GM19328 (cell line): ENCODE measurements at regions not wholly inside any gene's neighbourhood (a gene's known extent, or its start where the extent isn't known, plus 50 kb on each side); places are given as distances from the start of the nearest gene placed in this dataset.
"Not testable (repeated sequence)": the region's sequence is repeated elsewhere in the genome, so short reads cannot be mapped to it uniquely, and the experiment has no call there.

ENCODE experiments used
- ATAC-seq: cut with Tn5 transposase; IDR thresholded peaks from one replicate; pipeline ENCODE4 v1.9.1; 2021; ENCODE audit warnings: mild to moderate bottlenecking, moderate library complexity; ENCODE audit not compliant: unreplicated experiment

DNA sequence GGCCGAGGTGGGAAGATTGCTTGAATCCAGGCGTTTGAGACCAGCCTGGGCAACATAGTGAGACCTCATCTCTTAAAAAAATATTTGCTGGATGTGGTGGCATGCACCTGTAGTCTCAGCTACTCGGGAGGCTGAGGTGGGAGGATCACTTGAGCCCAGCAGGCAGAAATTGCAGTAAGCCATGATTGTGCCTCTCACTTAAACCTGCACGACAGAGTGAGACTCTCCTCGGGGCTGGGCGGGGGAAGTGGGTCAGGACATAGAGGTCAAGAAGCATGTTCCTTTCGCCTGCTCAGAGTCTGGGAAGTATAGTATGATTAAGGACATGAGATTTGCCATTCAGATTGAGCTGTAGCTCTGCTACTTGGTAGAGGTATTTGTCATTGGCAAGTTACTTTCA, 52.3 kb downstream of the SEPTIN7 start:
- ATAC-seq, result not testable (repeated sequence)

DNA sequence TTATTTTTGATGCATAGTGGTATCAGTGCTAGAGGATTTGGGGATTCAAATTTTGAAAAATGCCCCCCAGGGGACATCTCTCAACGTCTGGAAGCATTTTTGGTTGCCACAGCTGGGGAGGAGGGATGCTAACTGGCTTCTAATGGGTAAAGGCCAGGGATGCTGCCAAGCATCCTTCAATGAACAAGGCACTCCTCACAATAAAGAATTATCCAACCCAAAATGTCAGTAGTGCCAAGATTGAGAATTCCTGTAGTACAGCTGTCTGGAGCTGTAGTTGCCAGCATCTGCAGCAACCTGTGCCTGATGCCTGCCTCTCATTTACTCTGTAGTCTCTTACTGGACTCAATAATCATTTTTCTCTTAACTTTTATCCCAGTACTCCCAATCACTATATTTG, 53.5 kb downstream of the SEPTIN7 start:
- no peak for ATAC-seq

DNA sequence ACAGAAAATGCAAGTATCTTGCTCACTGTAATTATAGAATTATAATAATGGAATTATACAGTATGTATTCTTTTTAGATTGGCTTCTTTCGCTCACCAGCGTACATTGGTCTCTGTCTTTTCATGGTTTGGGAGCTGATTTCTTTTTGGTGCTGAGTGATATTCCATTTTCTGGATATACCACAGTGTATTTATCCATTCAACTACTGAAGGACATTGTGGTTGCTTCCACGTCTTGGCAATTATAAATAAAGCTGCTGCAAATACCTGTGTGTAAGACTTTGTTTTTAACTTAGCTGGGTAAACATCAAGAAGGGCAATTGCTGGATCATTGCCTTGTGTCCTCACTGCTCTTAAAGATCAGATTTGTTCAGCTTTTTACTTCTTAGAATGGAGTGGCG, 55.3 kb downstream of the SEPTIN7 start:
- no peak for ATAC-seq

DNA sequence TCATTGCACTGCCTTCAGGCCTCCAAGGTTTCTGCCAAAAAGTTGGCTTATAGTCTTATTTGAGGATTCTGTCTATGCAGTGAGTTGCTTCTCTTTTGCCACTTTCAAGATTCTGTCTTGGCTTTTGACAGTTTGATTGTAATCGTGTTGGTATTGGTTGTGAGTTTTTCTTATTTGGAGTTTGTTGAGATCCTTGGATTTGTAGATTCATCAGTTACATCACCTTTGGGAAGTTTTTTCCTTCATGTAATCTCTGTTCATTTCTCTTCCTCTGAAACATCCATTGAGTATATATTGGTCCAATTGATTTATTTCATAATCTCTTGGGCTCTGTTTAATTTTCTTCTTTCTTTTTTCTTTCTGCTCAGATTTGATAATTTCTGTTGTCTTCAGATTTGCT, 59.8 kb downstream of the SEPTIN7 start:
- ATAC-seq, result no peak

DNA sequence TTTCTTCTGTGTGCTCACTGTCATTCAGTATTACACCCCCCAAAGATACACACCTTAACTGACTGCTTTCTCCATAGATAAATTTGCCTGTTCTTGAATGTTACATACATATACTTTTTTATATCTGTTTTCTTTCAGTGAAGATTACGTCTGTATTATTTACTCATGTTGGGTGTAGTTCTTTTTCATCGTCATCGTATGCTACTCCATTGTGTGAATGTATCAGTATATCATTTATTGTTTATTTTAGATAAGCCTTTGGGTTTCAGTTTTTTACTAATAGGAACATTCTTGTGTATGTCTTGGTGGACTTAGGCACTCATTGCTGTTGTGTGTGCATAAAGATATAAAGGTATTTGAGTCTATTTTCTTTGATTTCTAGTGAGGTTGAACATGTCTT, 64.4 kb downstream of the SEPTIN7 start:
- ATAC-seq, result no peak

DNA sequence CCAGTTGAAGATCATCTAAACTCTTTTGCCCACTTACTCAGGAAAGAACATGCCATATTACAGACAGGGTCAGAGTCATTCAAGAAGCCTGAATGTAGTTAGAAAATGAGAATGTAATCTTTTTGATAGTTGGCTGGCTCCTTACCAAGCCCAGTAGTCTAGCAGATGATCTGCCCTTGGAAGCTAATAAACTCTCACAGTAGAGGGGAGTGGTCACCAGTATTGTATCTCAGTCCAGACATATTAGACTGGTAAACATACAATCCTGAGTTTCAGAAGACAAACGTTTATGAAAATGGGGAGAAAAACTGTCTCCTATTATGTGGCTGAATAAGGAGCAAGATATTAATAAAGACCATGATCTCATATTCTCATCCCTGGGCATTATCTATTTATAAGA, 65.3 kb downstream of the SEPTIN7 start:
- no peak for ATAC-seq

DNA sequence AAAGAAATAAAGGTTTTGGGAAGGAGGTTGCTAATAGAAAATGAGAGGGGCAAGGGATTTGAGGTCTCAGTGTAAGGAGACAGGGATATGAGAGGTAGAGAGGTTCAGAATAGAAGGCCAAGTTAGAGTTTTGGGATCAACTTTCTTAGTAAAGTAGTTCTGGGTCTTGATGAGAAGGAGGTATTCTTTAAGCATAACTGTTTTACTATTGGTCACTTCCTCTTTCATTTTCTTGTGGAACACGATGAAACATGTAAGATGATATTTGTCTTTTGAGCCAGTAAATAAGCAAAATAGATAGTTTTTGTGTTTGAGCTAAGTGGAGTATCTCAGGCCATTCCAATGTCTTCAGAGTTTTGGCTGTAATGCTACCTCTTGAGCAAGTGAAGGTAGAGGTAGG, 68.3 kb downstream of the SEPTIN7 start:
- not testable (repeated sequence) for ATAC-seq

DNA sequence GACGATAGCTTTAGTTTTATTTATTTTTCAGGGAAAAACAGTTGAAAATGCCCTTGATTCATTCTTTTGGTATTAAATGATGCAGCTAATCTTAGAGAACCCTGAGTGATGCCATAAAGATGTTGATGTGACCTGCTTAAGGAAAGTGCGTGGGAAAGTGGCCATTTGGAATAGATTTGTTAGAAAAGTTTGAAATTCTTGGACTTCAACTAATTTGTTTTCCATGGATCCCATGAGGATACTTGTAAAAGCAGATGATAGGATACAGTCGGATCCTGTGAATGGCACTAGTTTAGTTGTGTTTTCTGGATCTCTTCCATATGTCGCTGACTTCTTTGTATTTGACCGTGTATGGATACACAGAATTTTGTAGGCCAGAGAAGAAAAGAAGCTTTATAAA, 69.0 kb downstream of the SEPTIN7 start:
- ATAC-seq, result no peak

DNA sequence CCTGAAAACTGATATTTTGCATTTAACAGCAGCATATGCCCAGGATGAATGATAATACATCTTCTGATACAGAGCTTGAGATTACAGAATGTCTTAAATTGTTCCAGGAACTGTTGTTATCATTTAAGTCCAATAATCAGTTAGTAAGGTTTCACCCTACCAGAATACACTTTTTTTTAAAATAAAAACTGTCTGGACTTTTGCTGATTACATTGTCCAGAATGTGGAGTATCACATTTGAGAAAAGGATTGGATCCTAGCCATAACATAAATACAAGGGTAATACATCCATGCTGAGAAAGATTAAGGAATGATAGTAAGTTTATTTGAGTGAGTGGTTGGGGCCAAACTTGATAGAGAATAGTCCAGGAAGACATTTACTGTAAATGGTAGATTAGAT, 71.0 kb downstream of the SEPTIN7 start:
- ATAC-seq, result no peak

DNA sequence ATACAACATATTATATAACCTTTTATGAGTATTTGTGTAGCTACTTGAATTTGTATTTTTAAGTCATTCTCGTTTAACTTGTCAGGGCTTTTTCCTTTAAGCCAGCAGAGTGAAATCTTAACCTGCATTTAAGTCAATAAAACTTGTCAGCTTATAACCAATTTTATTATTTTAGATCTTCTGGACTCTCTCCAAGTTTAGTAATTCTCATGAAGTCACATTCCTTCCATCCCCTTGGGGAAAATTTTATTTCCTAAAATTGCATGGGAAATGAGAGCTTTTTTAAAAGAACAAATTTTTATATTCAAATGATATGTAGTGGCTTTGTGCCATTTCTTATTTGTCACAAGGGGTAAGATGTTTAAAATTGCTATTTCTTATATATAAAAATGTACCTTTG, 74.0 kb downstream of the SEPTIN7 start:
- ATAC-seq, result no peak

DNA sequence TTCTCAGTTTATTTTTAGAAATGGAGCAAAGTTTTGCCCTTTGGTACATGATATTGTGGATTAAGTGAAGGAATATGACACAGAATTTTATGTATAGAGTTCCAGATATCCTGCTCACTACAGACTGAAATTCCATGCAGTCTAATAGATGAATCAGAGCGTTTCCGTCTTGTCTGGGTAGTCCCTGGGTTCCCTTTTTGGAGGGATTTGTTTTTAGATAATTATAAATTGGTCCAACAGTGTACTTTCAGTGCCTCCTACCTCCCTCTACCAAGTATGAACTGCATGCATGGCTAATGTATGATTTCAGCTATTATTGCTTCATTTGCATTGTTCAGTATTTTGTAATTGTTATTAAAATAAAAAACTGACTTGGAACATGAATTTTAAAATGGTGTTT, 74.4 kb downstream of the SEPTIN7 start:
- no peak for ATAC-seq

DNA sequence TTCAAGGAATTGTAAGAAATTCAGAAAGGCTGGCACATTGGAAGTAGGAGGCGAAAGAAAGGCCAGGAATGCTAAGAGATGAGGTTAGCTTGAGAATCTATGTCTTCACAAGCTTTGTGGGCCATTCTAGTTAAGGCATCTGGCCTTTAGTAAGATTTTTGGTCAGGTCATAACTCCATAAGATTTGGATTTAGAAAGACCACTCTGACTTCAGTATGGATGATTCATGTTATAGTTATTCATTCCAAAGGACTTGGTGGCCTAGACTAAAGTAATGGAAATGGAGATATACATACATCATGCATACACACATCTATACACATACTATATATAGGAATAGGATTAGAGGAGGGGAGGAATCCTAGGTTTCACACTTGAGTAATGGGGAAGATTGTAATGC, 77.5 kb downstream of the SEPTIN7 start:
- no peak for ATAC-seq

DNA sequence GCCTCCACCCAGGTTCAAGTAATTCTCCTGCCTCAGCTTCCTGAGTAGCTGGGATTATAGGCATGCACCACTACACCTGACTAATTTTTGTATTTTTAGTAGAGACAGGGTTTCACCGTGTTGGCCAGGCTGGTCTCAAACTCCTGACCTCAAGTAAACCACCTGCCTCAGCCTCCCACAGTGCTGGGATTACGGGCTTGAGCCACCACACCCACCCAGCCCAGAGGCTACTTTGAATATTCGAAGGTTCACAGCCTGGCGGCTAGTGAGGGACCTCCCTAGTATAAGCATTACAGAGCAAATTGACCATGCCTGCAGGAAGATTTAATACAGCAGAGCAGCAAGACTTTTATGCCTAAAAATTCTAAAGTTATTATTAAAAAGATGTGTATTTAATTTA, 86.6 kb downstream of the SEPTIN7 start:
- not testable (repeated sequence) for ATAC-seq

DNA sequence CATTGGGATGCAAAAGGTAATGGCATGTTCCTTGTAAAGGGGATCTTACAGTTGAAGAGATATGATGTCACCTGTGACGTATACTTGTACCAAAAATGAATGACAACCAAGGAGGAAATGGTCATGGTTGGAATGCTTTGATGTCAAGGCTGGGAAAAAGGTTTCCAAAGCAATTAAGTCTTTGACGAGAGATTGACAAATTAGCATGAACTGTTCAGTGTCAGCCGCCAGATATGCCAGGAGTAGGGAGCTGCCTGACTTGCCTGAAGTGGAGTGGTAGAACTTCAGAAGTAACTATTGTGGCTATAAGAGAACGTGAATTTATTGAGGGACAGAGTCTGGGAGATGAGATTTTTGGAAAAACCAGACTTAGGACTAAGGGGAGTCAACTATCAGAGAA, 88.1 kb downstream of the SEPTIN7 start:
- ATAC-seq, result no peak

DNA sequence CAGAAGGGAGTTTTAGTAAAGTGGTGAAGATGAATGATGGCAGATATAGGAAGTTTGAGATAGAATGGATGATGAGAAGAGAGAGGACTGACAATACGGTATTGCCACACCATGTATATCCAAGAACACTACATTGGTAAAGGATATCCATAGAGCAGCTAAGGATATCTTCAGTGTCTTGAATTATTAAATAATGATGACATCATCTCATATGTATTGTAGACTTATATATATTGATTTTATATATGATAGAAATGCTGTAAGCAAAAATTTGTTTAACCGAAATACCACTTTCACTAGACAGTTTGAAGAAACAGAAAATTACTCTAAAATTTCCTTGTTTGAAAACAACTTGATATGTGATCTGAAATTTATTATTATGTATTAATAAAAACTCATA, 89.0 kb downstream of the SEPTIN7 start:
- no peak for ATAC-seq

DNA sequence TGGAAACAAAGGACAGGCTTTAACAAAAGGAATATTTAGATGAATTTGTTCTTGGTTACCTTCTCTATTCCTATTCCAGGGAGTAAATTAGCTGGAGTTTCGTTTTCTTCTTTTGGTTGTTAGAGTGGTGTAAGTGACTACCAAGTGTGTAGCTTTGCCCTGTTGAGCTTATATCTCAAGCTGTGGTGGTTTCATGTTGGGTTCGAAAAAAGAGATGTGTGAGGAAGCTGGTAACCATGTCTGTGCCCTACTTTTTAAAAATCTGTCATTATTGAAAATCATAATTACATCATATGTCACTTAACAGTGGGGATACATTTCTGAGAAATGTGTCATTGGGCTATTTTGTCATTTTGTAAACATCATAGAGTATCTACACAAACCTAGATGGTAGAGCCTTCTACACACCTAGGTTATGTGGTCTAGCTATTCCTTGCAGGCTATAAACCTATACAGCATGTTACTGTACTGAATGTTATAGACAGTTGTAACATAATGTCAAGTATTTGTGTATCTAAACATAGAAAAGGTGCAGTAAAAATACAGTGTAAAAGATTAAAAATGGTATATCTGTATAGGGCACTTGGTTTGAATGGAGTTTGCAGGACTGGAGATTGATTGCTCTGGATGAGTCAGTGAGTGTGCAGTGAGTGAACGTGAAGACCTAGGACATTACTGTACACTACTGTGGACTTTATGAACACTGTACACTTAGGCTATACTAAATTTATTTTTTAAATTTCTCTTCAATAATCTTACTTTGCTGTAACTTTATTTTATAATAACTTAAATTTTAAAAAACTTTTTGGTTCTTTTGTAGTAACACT, 90.4 kb downstream of the SEPTIN7 start:
- no peak for ATAC-seq

DNA sequence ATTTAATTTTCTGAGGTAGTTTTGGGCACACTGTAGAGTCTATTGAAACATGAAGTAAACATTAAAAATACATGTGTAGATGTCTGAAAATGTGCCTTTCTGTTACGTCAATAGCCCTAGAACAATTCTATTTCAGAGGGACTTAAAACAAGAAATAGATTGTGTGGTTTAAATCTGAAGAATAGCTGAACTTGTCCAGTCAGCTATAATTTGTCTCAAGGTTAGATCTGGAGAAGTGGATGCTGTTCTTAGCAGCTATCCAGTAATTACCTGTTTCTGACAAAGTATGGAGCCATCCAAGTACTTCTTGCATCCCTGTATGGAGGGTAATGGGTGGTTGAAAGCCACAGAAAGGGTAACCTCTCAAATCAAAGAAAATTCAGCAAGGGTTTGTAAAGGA, 92.8 kb downstream of the SEPTIN7 start:
- no peak for ATAC-seq

DNA sequence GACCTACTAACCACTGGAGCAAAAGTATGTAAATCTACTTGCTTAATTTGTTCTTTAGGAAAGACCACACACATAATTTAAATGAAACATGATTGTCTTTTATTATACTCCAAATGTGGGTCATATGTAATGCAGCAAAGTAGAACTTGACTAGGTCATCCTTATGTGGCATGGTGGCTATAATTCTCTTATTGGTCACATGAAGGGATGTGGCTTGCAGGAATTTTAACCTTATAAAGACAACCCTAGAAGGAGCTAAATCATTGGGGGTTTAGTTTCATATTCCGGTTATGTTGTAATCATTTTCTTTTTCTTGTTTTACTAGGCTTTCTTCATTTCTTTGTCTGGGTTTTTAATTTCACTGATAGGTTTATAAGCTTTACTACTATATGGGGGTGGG, 93.9 kb downstream of the SEPTIN7 start:
- no peak for ATAC-seq

DNA sequence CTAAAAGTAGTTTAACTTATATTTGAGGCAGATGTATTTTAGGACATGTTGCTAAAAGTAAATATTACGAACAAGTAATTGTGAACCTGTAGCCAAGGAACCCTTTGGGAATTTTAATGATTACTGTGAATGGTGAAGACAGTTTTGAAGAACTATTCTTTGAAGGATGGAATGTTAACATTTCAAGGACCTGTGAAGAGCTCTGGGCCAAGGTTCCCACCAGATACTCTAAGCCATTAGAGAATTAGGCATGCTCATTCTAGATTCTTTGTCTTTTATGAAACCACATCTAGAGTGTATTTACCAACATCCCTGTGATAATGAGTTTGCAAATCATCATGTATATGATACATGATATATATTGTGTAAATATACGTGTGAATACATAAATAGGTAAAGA, 99.8 kb downstream of the SEPTIN7 start:
- ATAC-seq, result no peak

DNA sequence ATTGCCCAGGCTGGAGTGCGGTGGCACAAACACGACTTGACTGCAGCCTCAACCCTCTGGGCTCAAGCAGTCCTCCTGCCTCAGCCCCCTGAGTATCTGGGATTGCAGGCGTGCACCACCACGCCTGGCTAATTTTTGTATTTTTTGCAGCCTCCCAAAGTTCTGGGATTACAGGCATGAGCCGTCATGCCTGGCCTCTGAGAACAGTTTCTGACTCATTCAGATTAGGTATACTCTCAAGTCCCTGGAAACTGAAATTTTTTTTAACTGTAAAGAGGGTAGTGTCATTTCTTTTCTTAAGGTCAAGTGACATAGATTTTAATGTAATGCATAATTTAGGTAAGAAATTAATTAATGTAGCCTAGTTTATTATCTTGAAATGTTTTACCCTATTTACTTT, 104.7 kb downstream of the SEPTIN7 start:
- no peak for ATAC-seq

DNA sequence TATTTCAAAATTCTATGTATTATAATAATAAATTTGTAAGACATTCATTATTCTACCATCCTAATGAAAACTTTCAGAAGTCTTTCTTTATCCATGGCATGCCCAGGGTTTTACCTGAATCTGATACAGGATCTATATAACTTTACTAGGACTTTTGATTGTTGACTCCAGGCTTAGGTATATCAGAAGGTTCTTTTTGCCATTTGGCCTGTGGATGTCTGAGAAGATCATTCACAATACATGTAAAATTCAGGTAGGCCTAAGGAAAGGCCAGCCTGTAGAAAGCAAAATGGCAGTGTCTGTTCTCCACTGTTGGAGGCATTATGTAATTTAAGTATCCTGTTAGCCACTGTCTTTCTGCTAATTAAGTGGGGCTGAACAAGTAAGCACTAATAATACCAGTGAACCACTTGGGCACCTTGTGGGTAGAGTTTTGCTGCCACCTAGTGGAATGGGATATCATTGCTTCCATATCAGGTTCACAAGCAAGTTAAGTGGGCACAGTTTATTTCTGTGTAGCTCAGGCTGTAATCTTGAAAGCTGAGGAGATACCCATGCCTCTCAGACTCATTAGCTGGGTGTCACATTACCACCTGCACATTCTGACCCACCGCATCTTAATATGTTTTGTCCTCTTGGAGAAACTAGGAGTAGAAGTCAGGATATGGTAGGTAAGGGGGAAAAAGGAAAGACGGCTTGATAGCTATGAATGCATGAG, 105.5 kb downstream of the SEPTIN7 start:
- no peak for ATAC-seq
